ENCODE measurements at regions not wholly inside any gene's neighbourhood (a gene's known extent, or its start where the extent isn't known, plus 50 kb on each side); places are given as distances from the start of the nearest gene placed in this dataset.
"Not testable (repeated sequence)": the region's sequence is repeated elsewhere in the genome, so short reads cannot be mapped to it uniquely, and the experiment has no call there.

DNA sequence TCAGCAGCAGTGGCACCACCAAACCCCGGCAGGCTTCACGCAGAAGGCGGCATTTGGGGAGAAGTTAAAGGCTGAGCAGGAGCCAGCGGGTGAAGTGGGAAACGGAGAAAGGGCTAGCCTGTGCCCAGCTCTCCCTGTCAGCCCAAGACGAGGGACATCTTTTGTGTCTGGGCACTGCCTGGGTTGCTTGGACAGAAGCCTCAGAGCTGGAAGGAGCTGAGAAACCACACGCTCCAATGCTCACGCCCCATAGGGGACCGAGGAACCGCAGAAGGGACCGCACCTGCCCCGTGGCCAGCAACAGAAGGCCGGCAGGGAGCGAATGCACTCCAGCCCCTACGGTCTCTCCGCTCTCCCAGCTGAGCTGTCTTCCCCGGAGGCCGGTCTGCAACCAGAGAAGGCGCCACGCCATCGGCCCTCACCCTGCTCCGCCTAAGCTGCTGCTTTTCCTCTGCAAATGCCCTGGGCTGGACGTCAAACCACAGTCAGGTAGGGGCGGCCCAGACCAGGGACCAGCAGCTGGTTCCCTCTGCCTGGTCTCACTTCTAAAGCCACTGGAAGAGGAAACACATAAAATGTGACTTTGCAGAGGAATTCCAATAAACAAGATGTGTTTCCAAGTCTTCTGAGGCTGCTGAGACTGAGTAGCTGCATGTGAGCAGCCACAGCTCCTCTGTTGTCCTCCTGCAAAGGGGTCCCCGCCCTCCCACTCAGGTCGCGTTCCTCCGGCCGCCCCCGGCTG, 182.4 kb upstream of the ZNF469 start:
- H3K9me3 Mint-ChIP-seq; DNase-seq (ENCODE audit: low spot score); H3K27ac Mint-ChIP-seq; CTCF ChIA-PET; H3K27me3 Mint-ChIP-seq (ENCODE audit: low read depth); POLR2A ChIA-PET; H3K4me3 Mint-ChIP-seq; H3K4me1 Mint-ChIP-seq; ATAC-seq; H3K36me3 Mint-ChIP-seq: not testable (repeated sequence)

DNA sequence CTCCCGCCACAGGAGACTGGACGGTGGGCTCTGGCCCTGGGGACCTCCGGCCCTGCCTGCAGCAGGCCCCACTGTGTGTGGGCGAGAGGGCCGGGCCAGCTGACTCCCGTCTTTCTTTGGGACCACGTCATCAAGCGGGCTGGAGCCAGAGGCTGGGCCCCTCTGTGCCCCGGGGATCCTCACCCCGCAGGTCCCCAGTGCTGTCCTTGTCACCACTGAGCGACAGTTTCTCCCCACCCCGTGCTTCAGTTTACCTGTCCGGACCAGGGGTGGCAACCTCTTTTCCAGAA, 181.9 kb upstream of the ZNF469 start:
- POLR2A ChIA-PET = no interaction called here
- TF ChIP-seq RORB (CRISPR knock-in tag; IDR thresholded peaks at IDR 0.05) (no peak), HMGA2 (CRISPR knock-in tag; IDR thresholded peaks at IDR 0.05) (no peak), ZNF263 (CRISPR knock-in tag; IDR thresholded peaks at IDR 0.05; ENCODE audit: low read depth) (no peak), ZNF219 (CRISPR knock-in tag; IDR thresholded peaks at IDR 0.05; ENCODE audit: borderline replicate concordance) (no peak), ATF1 (CRISPR knock-in tag; IDR thresholded peaks at IDR 0.05) (no peak), EMX1 (CRISPR knock-in tag; IDR thresholded peaks at IDR 0.05) (no peak), NR2C2 (CRISPR knock-in tag; IDR thresholded peaks at IDR 0.05) (no peak)
- TF ChIP-seq, protein P1, sequence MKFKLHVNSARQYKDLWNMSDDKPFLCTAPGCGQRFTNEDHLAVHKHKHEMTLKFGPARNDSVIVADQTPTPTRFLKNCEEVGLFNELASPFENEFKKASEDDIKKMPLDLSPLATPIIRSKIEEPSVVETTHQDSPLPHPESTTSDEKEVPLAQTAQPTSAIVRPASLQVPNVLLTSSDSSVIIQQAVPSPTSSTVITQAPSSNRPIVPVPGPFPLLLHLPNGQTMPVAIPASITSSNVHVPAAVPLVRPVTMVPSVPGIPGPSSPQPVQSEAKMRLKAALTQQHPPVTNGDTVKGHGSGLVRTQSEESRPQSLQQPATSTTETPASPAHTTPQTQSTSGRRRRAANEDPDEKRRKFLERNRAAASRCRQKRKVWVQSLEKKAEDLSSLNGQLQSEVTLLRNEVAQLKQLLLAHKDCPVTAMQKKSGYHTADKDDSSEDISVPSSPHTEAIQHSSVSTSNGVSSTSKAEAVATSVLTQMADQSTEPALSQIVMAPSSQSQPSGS (CRISPR knock-in tag; IDR thresholded peaks at IDR 0.05; ENCODE audit: borderline replicate concordance, low read depth) = no peak
- TF ChIP-seq, protein P2, sequence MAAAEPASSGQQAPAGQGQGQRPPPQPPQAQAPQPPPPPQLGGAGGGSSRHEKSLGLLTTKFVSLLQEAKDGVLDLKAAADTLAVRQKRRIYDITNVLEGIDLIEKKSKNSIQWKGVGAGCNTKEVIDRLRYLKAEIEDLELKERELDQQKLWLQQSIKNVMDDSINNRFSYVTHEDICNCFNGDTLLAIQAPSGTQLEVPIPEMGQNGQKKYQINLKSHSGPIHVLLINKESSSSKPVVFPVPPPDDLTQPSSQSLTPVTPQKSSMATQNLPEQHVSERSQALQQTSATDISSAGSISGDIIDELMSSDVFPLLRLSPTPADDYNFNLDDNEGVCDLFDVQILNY (CRISPR knock-in tag; IDR thresholded peaks at IDR 0.05) = no peak
- TF ChIP-seq, protein P3, sequence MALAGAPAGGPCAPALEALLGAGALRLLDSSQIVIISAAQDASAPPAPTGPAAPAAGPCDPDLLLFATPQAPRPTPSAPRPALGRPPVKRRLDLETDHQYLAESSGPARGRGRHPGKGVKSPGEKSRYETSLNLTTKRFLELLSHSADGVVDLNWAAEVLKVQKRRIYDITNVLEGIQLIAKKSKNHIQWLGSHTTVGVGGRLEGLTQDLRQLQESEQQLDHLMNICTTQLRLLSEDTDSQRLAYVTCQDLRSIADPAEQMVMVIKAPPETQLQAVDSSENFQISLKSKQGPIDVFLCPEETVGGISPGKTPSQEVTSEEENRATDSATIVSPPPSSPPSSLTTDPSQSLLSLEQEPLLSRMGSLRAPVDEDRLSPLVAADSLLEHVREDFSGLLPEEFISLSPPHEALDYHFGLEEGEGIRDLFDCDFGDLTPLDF (CRISPR knock-in tag; IDR thresholded peaks at IDR 0.05) = no peak
- TF ChIP-seq, protein P4, sequence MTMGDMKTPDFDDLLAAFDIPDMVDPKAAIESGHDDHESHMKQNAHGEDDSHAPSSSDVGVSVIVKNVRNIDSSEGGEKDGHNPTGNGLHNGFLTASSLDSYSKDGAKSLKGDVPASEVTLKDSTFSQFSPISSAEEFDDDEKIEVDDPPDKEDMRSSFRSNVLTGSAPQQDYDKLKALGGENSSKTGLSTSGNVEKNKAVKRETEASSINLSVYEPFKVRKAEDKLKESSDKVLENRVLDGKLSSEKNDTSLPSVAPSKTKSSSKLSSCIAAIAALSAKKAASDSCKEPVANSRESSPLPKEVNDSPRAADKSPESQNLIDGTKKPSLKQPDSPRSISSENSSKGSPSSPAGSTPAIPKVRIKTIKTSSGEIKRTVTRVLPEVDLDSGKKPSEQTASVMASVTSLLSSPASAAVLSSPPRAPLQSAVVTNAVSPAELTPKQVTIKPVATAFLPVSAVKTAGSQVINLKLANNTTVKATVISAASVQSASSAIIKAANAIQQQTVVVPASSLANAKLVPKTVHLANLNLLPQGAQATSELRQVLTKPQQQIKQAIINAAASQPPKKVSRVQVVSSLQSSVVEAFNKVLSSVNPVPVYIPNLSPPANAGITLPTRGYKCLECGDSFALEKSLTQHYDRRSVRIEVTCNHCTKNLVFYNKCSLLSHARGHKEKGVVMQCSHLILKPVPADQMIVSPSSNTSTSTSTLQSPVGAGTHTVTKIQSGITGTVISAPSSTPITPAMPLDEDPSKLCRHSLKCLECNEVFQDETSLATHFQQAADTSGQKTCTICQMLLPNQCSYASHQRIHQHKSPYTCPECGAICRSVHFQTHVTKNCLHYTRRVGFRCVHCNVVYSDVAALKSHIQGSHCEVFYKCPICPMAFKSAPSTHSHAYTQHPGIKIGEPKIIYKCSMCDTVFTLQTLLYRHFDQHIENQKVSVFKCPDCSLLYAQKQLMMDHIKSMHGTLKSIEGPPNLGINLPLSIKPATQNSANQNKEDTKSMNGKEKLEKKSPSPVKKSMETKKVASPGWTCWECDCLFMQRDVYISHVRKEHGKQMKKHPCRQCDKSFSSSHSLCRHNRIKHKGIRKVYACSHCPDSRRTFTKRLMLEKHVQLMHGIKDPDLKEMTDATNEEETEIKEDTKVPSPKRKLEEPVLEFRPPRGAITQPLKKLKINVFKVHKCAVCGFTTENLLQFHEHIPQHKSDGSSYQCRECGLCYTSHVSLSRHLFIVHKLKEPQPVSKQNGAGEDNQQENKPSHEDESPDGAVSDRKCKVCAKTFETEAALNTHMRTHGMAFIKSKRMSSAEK (CRISPR knock-in tag; IDR thresholded peaks at IDR 0.05; ENCODE audit: borderline replicate concordance) = no peak
- TF ChIP-seq, protein P5, sequence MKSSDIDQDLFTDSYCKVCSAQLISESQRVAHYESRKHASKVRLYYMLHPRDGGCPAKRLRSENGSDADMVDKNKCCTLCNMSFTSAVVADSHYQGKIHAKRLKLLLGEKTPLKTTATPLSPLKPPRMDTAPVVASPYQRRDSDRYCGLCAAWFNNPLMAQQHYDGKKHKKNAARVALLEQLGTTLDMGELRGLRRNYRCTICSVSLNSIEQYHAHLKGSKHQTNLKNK (CRISPR knock-in tag; IDR thresholded peaks at IDR 0.05) = no peak
- H3K27ac Mint-ChIP-seq = no peak overlapping the region
- ATAC-seq = no peak
- H3K4me3 Mint-ChIP-seq = no peak overlapping the region
- DNase-seq (ENCODE audit: low spot score) = no peak
- H3K36me3 Mint-ChIP-seq = no peaks in the 10 kb centered on the region
- no peaks in the 10 kb centered on the region for H3K27me3 Mint-ChIP-seq (ENCODE audit: low read depth)
- H3K4me1 Mint-ChIP-seq = no peaks in the 10 kb centered on the region
- no peaks in the 10 kb centered on the region for H3K9me3 Mint-ChIP-seq
- CTCF ChIA-PET = no interaction called here

DNA sequence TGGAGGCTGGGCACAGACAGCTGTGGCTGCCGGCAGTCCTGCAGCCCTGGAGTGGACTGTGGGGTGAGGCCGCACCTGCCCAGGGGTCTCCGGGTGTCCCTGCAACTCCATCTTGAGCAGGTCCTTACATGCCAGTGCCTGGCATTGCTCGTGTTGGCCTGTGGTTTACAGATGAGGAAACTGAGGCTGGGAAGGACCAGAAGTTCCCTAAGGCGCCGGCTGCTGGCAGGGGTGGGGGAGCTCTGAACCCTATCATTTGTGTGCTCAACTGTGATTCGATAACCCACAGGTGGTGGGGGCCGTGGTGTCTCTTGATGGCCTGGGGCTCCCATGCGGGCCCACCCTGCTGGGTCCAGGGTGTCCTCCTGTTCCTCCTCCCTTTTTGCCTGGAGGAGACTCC, 181.1 kb upstream of the ZNF469 start:
- H3K27me3 Mint-ChIP-seq (ENCODE audit: low read depth); DNase-seq (ENCODE audit: low spot score); H3K27ac Mint-ChIP-seq; H3K9me3 Mint-ChIP-seq; H3K36me3 Mint-ChIP-seq; H3K4me3 Mint-ChIP-seq; POLR2A ChIA-PET; CTCF ChIA-PET; ATAC-seq; H3K4me1 Mint-ChIP-seq: not testable (repeated sequence)

Data from WTC11 (cell line).